Upper lobe of left lung (tissue), 6 donors: ENCODE measurements at regions not wholly inside any gene's neighbourhood (a gene's known extent, or its start where the extent isn't known, plus 50 kb on each side); places are given as distances from the start of the nearest gene placed in this dataset.

Experiments used
- ATAC-seq, 2 donors: fragments of 200-7000 bp; cut with Tn5 transposase; one replicate each; pipeline ENCODE4 v1.9.1; 2022; ENCODE audit warnings: mild to moderate bottlenecking in 2 of 2, moderate library complexity in 2 of 2; ENCODE audit not compliant: low FRiP score in 2 of 2
- DNase-seq, 2 donors: peaks; one replicate each; pipeline ENCODE4 v3.0.0-alpha.2; 2019 to 2020
- H3K27ac ChIP-seq, 4 donors: fragments of 200-600 bp; sonication (generic); one replicate each; pipeline ENCODE4 v1.5.1; 2016 to 2019
- H3K27me3 ChIP-seq, 4 donors: fragments of 200-600 bp; sonication (generic); one replicate each; pipeline ENCODE4 v1.5.1; 2017 to 2019
- H3K36me3 ChIP-seq, 4 donors: fragments of 200-600 bp; sonication (generic); one replicate each; pipeline ENCODE4 v1.5.1; 2016 to 2019
- H3K4me1 ChIP-seq, 4 donors: fragments of 200-600 bp; sonication (generic); one replicate each; pipeline ENCODE4 v1.5.1; 2018 to 2019
- H3K4me3 ChIP-seq, 4 donors: fragments of 200-600 bp; sonication (generic); one replicate each; pipeline ENCODE4 v1.5.1; 2017 to 2019; ENCODE audit warnings: mild to moderate bottlenecking in 2 of 4, moderate library complexity in 1 of 4
- H3K9me3 ChIP-seq, 4 donors: fragments of 200-600 bp; sonication (generic); one replicate each; pipeline ENCODE4 v1.5.1; 2018 to 2019
- EP300 ChIP-seq, 4 donors: sonication (generic); formaldehyde crosslinking; IDR thresholded peaks; one replicate each; pipeline ENCODE4 v1.5.1; 2017; ENCODE audit warnings: antibody characterized with exemption in 4 of 4, control low read depth in 2 of 4
- POLR2A ChIP-seq, 4 donors: fragments of 450-650 bp; IDR thresholded peaks; one replicate each; pipeline ENCODE4 v1.5.1; 2016 to 2017; ENCODE audit warnings: antibody characterized with exemption in 4 of 4, mild to moderate bottlenecking in 2 of 4
- POLR2AphosphoS5 ChIP-seq, 2 donors: sonication (generic); formaldehyde crosslinking; IDR thresholded peaks; one replicate each; pipeline ENCODE4 v1.5.1; 2017; ENCODE audit warnings: antibody characterized with exemption in 2 of 2
- WGBS, 2 donors: methylation state at CpG; one replicate each; pipeline ENCODE4 v1.1.5; 2017 to 2018; 5-methylcytosine and 5-hydroxymethylcytosine counted together
- TF ChIP-seq, protein P1 (sequence below), 6 experiments: fragments of 450-650 bp in 4 of 6; fragments of 200-600 bp in 2 of 6; sonication (generic) in 2 of 6; IDR thresholded peaks; one replicate each; pipeline ENCODE4 v1.5.1; 2016 to 2019; ENCODE audit warnings: antibody characterized with exemption in 6 of 6
- donor health status: DM: no; HTN: no; CAD: no; lungs with moderate emphysema.
- donor health status: DM: no; HTN: yes; CAD: no; lungs with severe emphysema.

DNA sequence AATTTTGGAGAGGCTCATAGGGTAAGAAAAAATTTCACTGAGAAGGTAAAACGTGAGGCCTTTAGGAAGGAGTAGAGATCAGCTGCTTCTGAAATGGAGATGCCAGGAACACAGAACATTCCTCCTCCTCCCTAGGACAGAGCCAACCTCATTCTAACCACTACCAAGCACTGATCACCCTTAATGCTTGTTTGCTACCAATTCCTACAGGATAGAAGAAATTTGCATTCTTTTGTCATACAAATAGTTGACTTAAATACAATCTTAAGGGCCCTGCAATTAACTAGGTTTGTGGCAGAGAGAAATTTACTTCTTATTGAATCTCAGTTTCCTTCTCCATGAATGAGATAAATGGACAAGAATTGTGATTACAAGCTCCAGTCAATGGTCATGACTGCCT, 780.2 kb upstream of the WWC1 start:
- Histone ChIP-seq H3K27me3 (no peaks in the 10 kb centered on the region), H3K9me3 (no peaks in the 10 kb centered on the region), H3K4me3 (no peak overlapping the region), H3K36me3 (no peaks in the 10 kb centered on the region), H3K4me1 (no peaks in the 10 kb centered on the region), H3K27ac (no peak overlapping the region)
- no peak for DNase-seq
- WGBS, 2 donors = 41 to 44% methylated on average over 1 of the region's 1 CpG
- TF ChIP-seq, protein P1, sequence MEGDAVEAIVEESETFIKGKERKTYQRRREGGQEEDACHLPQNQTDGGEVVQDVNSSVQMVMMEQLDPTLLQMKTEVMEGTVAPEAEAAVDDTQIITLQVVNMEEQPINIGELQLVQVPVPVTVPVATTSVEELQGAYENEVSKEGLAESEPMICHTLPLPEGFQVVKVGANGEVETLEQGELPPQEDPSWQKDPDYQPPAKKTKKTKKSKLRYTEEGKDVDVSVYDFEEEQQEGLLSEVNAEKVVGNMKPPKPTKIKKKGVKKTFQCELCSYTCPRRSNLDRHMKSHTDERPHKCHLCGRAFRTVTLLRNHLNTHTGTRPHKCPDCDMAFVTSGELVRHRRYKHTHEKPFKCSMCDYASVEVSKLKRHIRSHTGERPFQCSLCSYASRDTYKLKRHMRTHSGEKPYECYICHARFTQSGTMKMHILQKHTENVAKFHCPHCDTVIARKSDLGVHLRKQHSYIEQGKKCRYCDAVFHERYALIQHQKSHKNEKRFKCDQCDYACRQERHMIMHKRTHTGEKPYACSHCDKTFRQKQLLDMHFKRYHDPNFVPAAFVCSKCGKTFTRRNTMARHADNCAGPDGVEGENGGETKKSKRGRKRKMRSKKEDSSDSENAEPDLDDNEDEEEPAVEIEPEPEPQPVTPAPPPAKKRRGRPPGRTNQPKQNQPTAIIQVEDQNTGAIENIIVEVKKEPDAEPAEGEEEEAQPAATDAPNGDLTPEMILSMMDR (IDR thresholded peaks at IDR 0.05) = no peak
- TF ChIP-seq EP300 (IDR thresholded peaks at IDR 0.05) (no peak), POLR2AphosphoS5 (IDR thresholded peaks at IDR 0.05) (no peak), POLR2A (IDR thresholded peaks at IDR 0.05) (no peak)
- ATAC-seq = no peak

DNA sequence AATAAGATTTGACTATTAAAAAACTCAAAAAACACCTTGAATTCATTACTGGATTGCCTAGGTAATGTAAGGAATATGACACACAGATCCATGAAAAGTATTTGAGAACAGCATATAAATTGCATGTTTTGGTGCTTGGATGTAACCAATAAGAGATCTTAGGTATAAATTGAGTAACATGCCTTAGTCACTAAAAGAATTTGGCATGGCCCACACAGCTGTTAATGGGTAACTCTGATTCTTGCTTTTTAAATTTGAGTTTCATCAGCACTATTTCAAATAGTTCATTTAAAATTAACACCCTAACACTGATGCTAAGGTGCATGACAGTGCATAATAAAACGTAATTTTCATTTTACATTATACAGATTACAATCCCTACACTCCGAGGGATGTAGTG, 779.3 kb upstream of the WWC1 start:
- ATAC-seq (no peak), DNase-seq (no peak)
- no peak overlapping the region for H3K4me3 ChIP-seq
- H3K36me3 ChIP-seq = no peaks in the 10 kb centered on the region
- H3K9me3 ChIP-seq = no peaks in the 10 kb centered on the region
- no peaks in the 10 kb centered on the region for H3K4me1 ChIP-seq
- no peak overlapping the region for H3K27ac ChIP-seq
- no peaks in the 10 kb centered on the region for H3K27me3 ChIP-seq
- 55 to 78% methylated on average over 2 of the region's 2 CpGs for WGBS, 2 donors
- no peak for TF ChIP-seq EP300 (IDR thresholded peaks at IDR 0.05)
- TF ChIP-seq, protein P1 (IDR thresholded peaks at IDR 0.05) = no peak
- TF ChIP-seq POLR2A (IDR thresholded peaks at IDR 0.05) = no peak
- TF ChIP-seq POLR2AphosphoS5 (IDR thresholded peaks at IDR 0.05) = no peak

DNA sequence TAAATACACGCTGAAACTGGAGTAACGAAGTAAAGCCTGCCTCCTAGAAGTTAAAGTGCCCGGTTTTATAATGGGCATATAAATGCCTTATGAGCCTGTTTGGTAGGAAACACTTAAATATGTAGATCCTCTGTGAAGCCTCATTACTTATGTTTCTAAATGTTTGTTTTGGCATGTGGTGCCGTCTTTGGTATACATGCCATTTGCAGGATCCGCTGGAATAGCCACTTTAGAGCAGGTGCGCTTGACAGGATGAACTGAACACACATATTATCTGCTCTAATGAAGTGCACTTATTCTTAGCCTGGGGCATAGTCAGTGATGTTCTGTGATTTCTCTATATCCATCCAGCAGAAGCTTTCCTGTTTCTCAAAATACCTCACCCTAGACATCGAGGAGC, 778.1 kb upstream of the WWC1 start:
- 59 to 70% methylated on average over 6 to 7 of the region's 7 CpGs for WGBS, 2 donors
- TF ChIP-seq EP300 (IDR thresholded peaks at IDR 0.05) (no peak), POLR2A (IDR thresholded peaks at IDR 0.05) (no peak), POLR2AphosphoS5 (IDR thresholded peaks at IDR 0.05) (no peak)
- TF ChIP-seq, protein P1 (IDR thresholded peaks at IDR 0.05) = no peak
- no peak for ATAC-seq
- H3K27ac ChIP-seq = no peak overlapping the region
- H3K4me1 ChIP-seq = no peaks in the 10 kb centered on the region
- no peak for DNase-seq
- no peaks in the 10 kb centered on the region for H3K27me3 ChIP-seq
- H3K4me3 ChIP-seq = no peak overlapping the region
- no peaks in the 10 kb centered on the region for H3K9me3 ChIP-seq
- no peaks in the 10 kb centered on the region for H3K36me3 ChIP-seq

DNA sequence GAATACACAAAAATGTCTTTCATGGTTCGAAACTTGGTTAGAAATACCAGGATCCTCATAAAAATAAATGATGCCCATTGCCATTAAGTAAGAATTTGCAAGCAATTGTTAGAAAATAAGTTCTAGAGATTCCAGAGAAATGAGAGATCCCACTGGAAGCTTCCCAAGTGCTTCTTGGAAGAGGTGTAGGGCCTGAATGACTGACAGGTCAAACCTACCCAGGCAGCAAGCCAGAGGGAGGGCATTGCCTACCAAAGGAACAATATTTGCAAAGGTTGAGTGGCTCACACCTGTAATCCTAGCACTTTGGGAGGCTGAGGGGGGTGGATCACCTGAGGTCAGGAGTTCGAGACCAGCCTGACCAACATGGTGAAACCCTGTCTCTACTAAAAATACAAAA, 777.0 kb upstream of the WWC1 start:
- Histone ChIP-seq H3K27me3 (no peaks in the 10 kb centered on the region), H3K27ac (no peak overlapping the region), H3K4me1 (no peaks in the 10 kb centered on the region), H3K9me3 (no peaks in the 10 kb centered on the region), H3K4me3 (no peak overlapping the region), H3K36me3 (no peaks in the 10 kb centered on the region)
- ATAC-seq (no peak), DNase-seq (no peak)
- TF ChIP-seq POLR2A (IDR thresholded peaks at IDR 0.05) (no peak), EP300 (IDR thresholded peaks at IDR 0.05) (no peak), POLR2AphosphoS5 (IDR thresholded peaks at IDR 0.05) (no peak)
- TF ChIP-seq, protein P1 (IDR thresholded peaks at IDR 0.05) = no peak
- 90 to 93% methylated on average over 2 of the region's 2 CpGs for WGBS, 2 donors

DNA sequence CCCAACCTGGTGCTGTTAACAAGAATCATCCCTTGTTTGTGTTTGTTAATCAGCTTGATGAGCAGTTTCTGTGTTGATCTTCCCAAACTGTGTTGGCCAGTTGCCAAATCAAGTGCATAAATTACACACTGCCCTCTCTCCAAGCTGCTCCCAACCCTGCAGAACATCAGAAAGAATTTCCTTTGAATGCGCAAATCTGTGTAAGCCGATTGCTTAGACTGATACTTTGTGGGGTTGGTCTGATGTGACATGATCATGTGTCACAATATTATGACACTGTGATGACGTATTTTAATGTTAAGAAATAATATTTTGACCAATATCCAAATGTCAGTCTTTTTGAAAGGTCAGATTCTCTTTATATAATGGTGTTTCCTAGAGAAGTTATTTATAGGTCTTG, 766.4 kb upstream of the WWC1 start:
- H3K4me3 ChIP-seq = no peak overlapping the region
- DNase-seq (no peak), ATAC-seq (no peak)
- no peak for TF ChIP-seq POLR2A (IDR thresholded peaks at IDR 0.05)
- no peak for TF ChIP-seq POLR2AphosphoS5 (IDR thresholded peaks at IDR 0.05)
- TF ChIP-seq, protein P1 (IDR thresholded peaks at IDR 0.05) = no peak
- no peak for TF ChIP-seq EP300 (IDR thresholded peaks at IDR 0.05)
- no peaks in the 10 kb centered on the region for H3K27me3 ChIP-seq
- H3K27ac ChIP-seq = no peak overlapping the region
- H3K9me3 ChIP-seq = no peaks in the 10 kb centered on the region
- H3K4me1 ChIP-seq = no peaks in the 10 kb centered on the region
- no peaks in the 10 kb centered on the region for H3K36me3 ChIP-seq
- WGBS, 2 donors = 64 to 66% methylated on average over 3 of the region's 3 CpGs
